Central memory CD4-positive, alpha-beta T cell (primary cell): ENCODE measurements at regions not wholly inside any gene's neighbourhood (a gene's known extent, or its start where the extent isn't known, plus 50 kb on each side); places are given as distances from the start of the nearest gene placed in this dataset.
"Not testable (repeated sequence)": the region's sequence is repeated elsewhere in the genome, so short reads cannot be mapped to it uniquely, and the experiment has no call there.

Experiments
- DNase-seq: peaks from one replicate; pipeline ENCODE4 v3.0.0; 2022

- DNase-seq: no peak
Measured at GRCh38 chr10:100642295-100642994, 102.9 kb upstream of the PAX2 start.

GRCh38 chr10:100645091-100645490, 100.3 kb upstream of the PAX2 start:
- no peak for DNase-seq

GRCh38 chr10:100645613-100646392, 99.6 kb upstream of the PAX2 start:
- DNase-seq: no peak

GRCh38 chr10:100647928-100648327, 97.5 kb upstream of the PAX2 start:
- DNase-seq: no peak

GRCh38 chr10:100650693-100651092, 94.7 kb upstream of the PAX2 start:
- no peak for DNase-seq

- not testable (repeated sequence) for DNase-seq
Measured at GRCh38 chr10:100651099-100651498, 94.3 kb upstream of the PAX2 start.

GRCh38 chr10:100651916-100652315, 93.5 kb upstream of the PAX2 start:
- DNase-seq: no peak

- DNase-seq: no peak
Measured at GRCh38 chr10:100652406-100653135, 92.8 kb upstream of the PAX2 start.

- no peak for DNase-seq
Measured at GRCh38 chr10:100653238-100653956, 92.0 kb upstream of the PAX2 start.

- no peak for DNase-seq
Measured at GRCh38 chr10:100653957-100654781, 91.2 kb upstream of the PAX2 start.

GRCh38 chr10:100654782-100655325, 90.5 kb upstream of the PAX2 start:
- DNase-seq: peak; percentile 13

GRCh38 chr10:100655326-100655759, 90.0 kb upstream of the PAX2 start:
- DNase-seq: no peak

- no peak for DNase-seq
Measured at GRCh38 chr10:100655760-100656421, 89.5 kb upstream of the PAX2 start.

- DNase-seq: no peak
Measured at GRCh38 chr10:100656454-100656853, 88.9 kb upstream of the PAX2 start.

GRCh38 chr10:100658269-100658668, 87.1 kb upstream of the PAX2 start:
- DNase-seq: no peak

- DNase-seq: no peak
Measured at GRCh38 chr10:100659361-100660098, 85.9 kb upstream of the PAX2 start.

GRCh38 chr10:100660365-100660764, 85.0 kb upstream of the PAX2 start:
- DNase-seq: no peak

GRCh38 chr10:100660945-100661344, 84.4 kb upstream of the PAX2 start:
- DNase-seq: no peak

- no peak for DNase-seq
Measured at GRCh38 chr10:100661520-100661919, 83.9 kb upstream of the PAX2 start.

GRCh38 chr10:100662067-100662466, 83.3 kb upstream of the PAX2 start:
- no peak for DNase-seq
